ELF-1 (cell line): ENCODE measurements at regions not wholly inside any gene's neighbourhood (a gene's known extent, or its start where the extent isn't known, plus 50 kb on each side); places are given as distances from the start of the nearest gene placed in this dataset.

Source experiments
- DNase-seq: peaks from one replicate; pipeline ENCODE4 v3.0.0-alpha.2; 2016; ENCODE audit warnings: low read depth, low spot score

DNA sequence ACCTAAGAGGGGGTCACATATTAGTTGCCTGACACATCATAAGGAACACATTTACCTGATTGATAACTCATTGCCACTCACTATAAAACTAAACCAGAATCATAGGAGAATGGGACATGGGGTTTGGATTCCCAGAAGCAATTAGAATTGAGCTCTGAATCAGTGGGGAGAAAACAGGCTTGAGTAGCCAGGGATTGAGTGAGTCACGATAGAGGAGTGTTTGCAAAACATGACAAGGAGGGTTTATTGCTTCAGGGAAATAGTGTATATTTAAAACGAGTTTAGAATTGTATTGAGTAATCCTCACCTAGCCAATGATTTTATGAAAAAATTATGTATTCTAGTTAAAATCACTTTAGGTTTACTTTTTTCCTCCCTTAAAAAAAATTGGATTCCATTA lies 101.1 kb upstream of the THRB start:
- DNase-seq = no peak

GRCh38 chr3:24596626-24597025 lies 102.0 kb upstream of the THRB start:
- DNase-seq = no peak

GRCh38 chr3:24598695-24599470 lies 104.2 kb upstream of the THRB start:
- DNase-seq = no peak

GRCh38 chr3:24601066-24601939 lies 106.7 kb upstream of the THRB start:
- DNase-seq = no peak

DNA sequence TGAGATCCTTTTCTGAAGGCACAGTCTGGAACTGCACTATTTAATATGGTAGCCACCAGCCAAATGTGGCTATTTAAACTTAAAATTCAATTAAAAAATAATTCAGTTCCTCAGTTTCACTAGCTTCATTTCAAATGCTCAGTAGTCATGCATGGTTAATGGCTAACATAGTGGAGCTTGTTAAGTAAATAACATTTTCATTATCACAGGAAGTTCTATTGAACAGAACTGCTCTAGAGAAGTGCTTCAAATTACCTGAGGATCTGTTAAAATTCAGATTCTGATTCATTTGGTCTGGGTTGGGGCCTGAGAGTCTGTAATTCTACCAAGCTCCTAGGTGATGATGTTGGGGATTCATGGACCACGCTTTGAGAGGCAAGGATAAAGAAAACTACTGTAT lies 109.6 kb upstream of the THRB start:
- DNase-seq = no peak

GRCh38 chr3:24605511-24606028 lies 110.9 kb upstream of the THRB start:
- DNase-seq = no peak

DNA sequence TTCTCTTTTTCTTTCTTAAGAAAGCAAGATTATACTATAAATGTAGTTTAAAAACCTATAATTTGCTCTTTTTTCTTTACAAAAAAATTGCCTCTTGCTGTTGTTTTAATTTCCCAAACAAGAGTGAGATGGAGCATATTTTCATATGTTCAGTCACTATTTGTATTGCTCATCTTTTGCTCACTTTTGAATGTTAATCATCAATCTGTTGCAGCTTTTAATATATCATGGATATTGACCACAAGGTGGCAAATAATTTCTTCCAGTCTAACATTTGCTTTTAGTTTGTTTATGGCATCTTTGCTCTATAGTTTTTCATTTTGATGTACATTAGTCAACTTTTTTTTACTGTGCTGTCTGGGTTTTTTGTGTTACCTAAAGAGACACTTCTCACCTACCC lies 112.6 kb upstream of the THRB start:
- no peak for DNase-seq

- DNase-seq = no peak
Observed at GRCh38 chr3:24608701-24609390, 114.2 kb upstream of the THRB start.

DNA sequence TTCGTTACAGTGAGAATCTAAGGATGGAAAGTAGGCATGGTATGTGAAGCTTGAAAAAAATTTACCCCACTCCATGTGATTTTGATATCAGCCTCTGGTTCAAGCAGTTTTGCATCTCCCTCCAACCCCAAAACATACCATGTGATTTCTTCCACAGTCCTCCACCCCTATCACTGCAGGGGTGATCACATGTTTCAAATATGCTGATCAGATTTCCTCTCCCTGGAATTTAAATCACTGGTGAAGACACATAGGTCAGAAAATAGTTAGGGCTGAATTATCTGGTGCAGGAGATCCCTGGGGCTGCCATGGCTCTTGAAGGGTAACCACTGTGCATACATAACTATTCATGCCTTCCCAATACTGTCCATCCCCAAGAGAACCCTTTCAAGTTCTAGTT lies 119.7 kb upstream of the THRB start:
- no peak for DNase-seq

- DNase-seq = no peak
Observed at GRCh38 chr3:24615177-24615576, 120.5 kb upstream of the THRB start.

- no peak for DNase-seq
Observed at GRCh38 chr3:24616110-24616829, 121.6 kb upstream of the THRB start.

GRCh38 chr3:24622138-24622537 lies 127.5 kb upstream of the THRB start:
- DNase-seq = no peak

GRCh38 chr3:24622696-24623225 lies 128.1 kb upstream of the THRB start:
- DNase-seq = no peak

DNA sequence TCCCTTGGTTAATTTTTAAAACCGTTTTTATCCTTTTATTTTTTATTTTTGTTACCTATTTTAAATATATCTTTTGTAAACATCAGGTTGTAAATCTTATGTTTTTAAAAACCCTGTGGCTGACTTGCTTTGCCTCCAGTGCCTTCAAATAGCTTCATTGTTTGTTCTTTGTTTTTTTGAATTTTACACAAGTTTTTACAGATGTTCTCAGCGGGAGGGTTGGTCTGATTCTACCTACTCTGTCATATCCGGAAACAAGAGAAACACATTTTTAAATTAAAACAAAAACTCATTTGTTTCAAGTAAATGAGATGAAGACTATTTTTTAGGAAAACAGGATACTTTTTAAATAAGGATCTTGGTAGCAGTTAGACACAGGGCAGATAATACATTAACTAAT lies 129.0 kb upstream of the THRB start:
- no peak for DNase-seq

DNA sequence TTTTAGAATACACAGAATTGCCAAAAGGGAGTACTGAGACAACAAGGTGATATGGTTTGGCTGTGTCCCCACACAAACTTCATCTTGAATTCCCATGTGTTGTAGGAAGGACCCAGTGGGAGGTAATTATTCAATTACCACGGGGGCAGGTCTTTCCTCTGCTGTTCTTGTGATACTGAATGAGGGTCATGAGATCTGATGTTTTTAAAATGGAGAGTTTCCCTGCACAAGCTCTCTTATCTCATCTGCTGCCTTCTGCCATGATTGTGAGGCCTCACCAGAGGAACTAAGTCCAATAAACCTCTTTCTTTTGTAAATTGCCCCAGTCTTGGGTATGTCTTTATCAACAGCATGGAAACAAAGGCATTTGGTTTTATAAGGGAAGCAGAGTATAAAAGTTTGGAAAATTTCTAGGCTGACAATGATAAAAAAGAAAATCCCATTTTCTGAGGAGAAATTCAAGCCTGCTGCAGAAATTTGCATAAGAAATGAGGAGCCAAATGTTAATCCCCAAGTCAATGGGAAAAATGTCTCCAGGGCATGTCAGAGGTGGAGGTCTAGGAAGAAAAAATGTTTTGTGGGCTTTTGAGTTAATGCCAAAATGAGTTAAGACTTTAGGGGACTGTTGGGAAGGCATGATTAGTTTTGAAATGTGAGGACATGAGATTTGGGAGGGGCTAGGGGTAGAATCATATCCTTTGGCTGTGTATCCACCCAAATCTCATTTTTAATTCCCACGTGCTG lies 130.5 kb upstream of the THRB start:
- DNase-seq = no peak

DNA sequence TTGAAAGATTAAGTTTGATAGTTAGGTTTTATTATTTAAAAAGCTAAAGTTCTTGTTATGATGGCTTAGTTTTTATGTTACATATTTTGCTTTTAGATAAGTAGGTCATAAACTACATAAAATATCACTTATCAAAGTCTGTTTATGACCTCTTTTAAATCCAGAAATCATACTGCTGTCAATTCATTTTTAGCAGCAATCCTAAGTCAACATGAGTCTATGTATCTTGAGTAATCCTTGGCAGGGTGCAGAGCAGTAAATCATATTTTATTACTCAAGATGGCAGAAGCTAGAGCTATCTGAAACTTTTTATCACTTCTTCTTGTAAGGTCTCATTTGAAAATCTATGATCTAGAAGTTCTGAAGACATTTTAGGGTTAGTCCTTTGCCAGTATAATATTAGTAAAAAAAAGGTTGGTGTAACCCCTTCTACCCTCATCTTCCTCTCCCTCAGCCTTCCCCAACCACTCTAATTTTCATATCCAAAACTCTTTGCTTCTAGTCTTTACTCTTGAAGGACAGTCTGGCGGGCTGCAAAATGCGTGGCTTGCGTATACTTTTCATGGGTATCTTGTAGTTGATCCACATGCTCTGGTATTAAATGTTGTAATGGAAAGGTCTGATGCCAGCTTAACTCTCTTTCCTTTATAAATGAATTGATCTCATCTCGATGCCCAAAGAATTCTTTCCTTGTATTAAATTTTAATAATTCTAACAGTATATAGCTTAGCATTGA lies 134.0 kb upstream of the THRB start:
- no peak for DNase-seq

GRCh38 chr3:24631481-24631880 lies 136.8 kb upstream of the THRB start:
- no peak for DNase-seq

- no peak for DNase-seq
Observed at GRCh38 chr3:24639061-24639460, 144.4 kb upstream of the THRB start.

DNA sequence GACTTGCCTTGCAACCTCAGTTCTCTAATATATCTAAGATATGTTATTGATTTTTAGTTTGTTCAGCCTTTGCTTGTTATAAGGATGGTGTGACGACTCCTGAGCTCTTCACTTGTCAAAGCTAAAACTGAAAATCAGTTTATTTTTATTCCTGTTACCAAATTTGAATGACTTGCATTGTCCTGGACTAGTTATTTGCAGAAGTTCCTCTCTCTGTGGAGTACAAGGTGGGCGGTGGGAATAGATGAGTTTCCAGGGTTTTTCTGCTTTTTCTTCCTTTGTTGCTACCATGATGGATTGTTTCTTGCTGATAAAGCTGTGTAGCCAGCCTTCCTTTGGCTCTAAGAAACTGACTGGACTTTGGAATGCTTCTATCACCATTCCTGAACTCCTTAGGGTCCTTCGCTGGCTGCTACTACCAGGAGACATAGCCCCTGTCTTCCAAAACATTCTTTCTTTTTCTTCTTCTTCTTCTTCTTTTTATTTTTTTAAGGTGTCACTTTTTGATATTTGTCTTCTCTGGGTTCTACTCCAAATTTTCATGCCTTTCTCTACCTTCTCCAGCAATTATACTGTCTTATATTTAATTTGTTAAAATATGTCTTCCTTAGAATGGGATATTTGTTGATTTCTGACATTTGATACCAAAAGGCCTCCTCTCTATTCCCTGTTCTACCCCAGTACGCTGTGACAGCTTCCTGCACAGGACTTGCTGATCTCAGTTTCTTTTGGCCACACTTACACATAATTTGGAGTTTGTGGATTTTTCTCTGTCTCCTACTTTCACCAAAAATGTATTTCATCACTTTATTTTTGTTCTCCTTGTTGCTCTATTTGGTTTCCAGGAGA lies 145.1 kb upstream of the THRB start:
- DNase-seq = no peak
